HepG2 (cell line): ENCODE measurements at regions not wholly inside any gene's neighbourhood (a gene's known extent, or its start where the extent isn't known, plus 50 kb on each side); places are given as distances from the start of the nearest gene placed in this dataset.

Source experiments
- ATAC-seq: fragments of 200-7000 bp; cut with Tn5 transposase; 3 replicates; pipeline ENCODE4 v1.9.1; 2020; ENCODE audit warnings: mild to moderate bottlenecking, moderate library complexity
- BruUV-seq: library from RNA; stranded (reverse); fragments of 400-500 nt; replicated peaks from 2 replicates; lab custom pipeline; 2021; lab: Mats Ljungman, UMichigan
- CTCF ChIA-PET: fragments of 300-600 bp; formaldehyde crosslinking; extraction: SDS; loops from one replicate; lab custom pipeline; 2021; ENCODE audit warnings: low total read pairs, inconsistent platforms, low intra/inter-chr PET ratio; lab: Yijun Ruan, JAX
- POLR2A ChIA-PET: fragments of 350-600 bp; sonication (Branson Sonifier 250); formaldehyde crosslinking; loops from one replicate; lab custom pipeline; 2020; ENCODE audit warnings: antibody characterized with exemption, inconsistent platforms; lab: Yijun Ruan, JAX
- DNase-seq: peaks from one replicate; pipeline ENCODE4 v3.0.0-alpha.2; 2015; ENCODE audit warnings: low spot score
- FAIRE-seq: peaks from 3 replicates; lab custom pipeline; 2011; peaks lifted over from hg19 to GRCh38; lab: Jason Lieb, UNC
- H2AFZ ChIP-seq: one replicate; pipeline ENCODE4 v1.6.1; 2011; ENCODE audit warnings: low read length, inconsistent platforms
- H3K27ac ChIP-seq: fragments of 300-600 bp; 3 replicates; pipeline ENCODE4 v1.8.0; 2011; ENCODE audit warnings: mixed run types, mild to moderate bottlenecking, mixed read lengths, low read length, inconsistent platforms; ENCODE audit not compliant: insufficient read depth; ENCODE audit errors: extremely low read length
- H3K27me3 ChIP-seq, 2 experiments: fragments of 200-600 bp in 1 of 2; 2 replicates in 1 of 2; 3 replicates in 1 of 2; pipeline versions ENCODE4 v1.6.0 to v1.8.0; 2011; ENCODE audit warnings: low read length in 2 of 2, mild to moderate bottlenecking in 2 of 2, moderate library complexity in 2 of 2, inconsistent platforms in 1 of 2; ENCODE audit not compliant: insufficient read depth in 2 of 2, control insufficient read depth in 1 of 2
- H3K36me3 ChIP-seq, 2 experiments: fragments of 200-600 bp in 1 of 2; replicated peaks in 1 of 2; 2 replicates in 1 of 2; 3 replicates in 1 of 2; pipeline versions ENCODE4 v1.5.1 to v1.8.0; 2011; ENCODE audit warnings: low read length in 2 of 2, inconsistent platforms in 1 of 2; ENCODE audit not compliant: insufficient read depth in 2 of 2, control insufficient read depth in 1 of 2
- H3K4me1 ChIP-seq: 2 replicates; pipeline ENCODE4 v1.5.1; 2012; ENCODE audit warnings: low read length, inconsistent platforms; ENCODE audit not compliant: insufficient read depth
- H3K4me2 ChIP-seq: 2 replicates; pipeline ENCODE4 v1.6.0; 2011; ENCODE audit warnings: low read depth, low read length, inconsistent platforms
- H3K4me3 ChIP-seq, 3 experiments: fragments of 200-600 bp in 1 of 3; sonication (generic), shearing (Covaris generic) in 1 of 3; replicated peaks in 1 of 3; 2 replicates each; pipeline ENCODE4 v1.5.1; 2011 to 2016; ENCODE audit warnings: low read length in 3 of 3, inconsistent platforms in 2 of 3, low read depth in 2 of 3, mild to moderate bottlenecking in 2 of 3, control low read depth in 1 of 3, mixed read lengths in 1 of 3; ENCODE audit not compliant: insufficient read depth in 1 of 3
- H3K79me2 ChIP-seq: one replicate; pipeline ENCODE4 v1.6.1; 2011; ENCODE audit warnings: low read length, inconsistent platforms; ENCODE audit not compliant: insufficient read depth
- H3K9ac ChIP-seq: 2 replicates; pipeline ENCODE4 v1.6.0; 2011; ENCODE audit warnings: mild to moderate bottlenecking, low read depth, low read length, inconsistent platforms; ENCODE audit not compliant: insufficient read depth
- H3K9me3 ChIP-seq: 2 replicates; pipeline ENCODE4 v1.5.1; 2012; ENCODE audit warnings: mild to moderate bottlenecking, low read length
- H4K20me1 ChIP-seq: 2 replicates; pipeline ENCODE4 v1.6.0; 2011; ENCODE audit warnings: inconsistent platforms, mild to moderate bottlenecking, low read length, moderate library complexity; ENCODE audit not compliant: insufficient read depth
- DBP ChIP-seq: sonication (generic); formaldehyde crosslinking; IDR thresholded peaks from 2 replicates; pipeline ENCODE4 v1.4.0; 2020; ENCODE audit warnings: missing genetic modification reagents; ENCODE audit errors: not compliant biosample characterization
- DDIT3 ChIP-seq: sonication (generic); formaldehyde crosslinking; IDR thresholded peaks from 2 replicates; pipeline ENCODE4 v1.4.0; 2020; ENCODE audit warnings: mild to moderate bottlenecking, missing genetic modification reagents
- DRAP1 ChIP-seq: IDR thresholded peaks from 2 replicates; pipeline ENCODE4 v1.6.1; 2016; ENCODE audit warnings: missing genetic modification reagents, missing compliant biosample characterization
- TCF7 ChIP-seq: sonication (generic); IDR thresholded peaks from 2 replicates; pipeline ENCODE4 v1.6.1; 2016; ENCODE audit warnings: antibody characterized with exemption, low read depth
- ZBTB34 ChIP-seq: sonication (generic); formaldehyde crosslinking; IDR thresholded peaks from 2 replicates; pipeline ENCODE4 v1.8.0; 2022; ENCODE audit warnings: mild to moderate bottlenecking, missing genetic modification reagents
- WGBS: methylation state at CpG from one replicate; pipeline ENCODE4 v1.1.6; 2017; ENCODE audit warnings: low lambda C conversion rate; 5-methylcytosine and 5-hydroxymethylcytosine counted together
- in situ Hi-C: cut with HindIII; loops from 2 replicates; pipeline ENCODE4 v1.10.0; 2017; ENCODE audit warnings: low pct_unique_long_range_greater_than_20kb; ENCODE audit not compliant: extremely low pct_ligation_motif_present
- intact Hi-C: fragments of 100-400 bp; cut with micrococcal nuclease; formaldehyde crosslinking; loops from one replicate; pipeline ENCODE4 v1.10.0; 2022; ENCODE audit not compliant: unreplicated experiment

- TF ChIP-seq DRAP1 (CRISPR knock-in tag) (no peak), DDIT3 (CRISPR knock-in tag) (no peak)
Measured at GRCh38 chr15:98380721-98381120, 267.6 kb upstream of the IGF1R start (continued).

GRCh38 chr15:98381446-98381845, 266.9 kb upstream of the IGF1R start:
- BruUV-seq, result no TSS peak
- H3K79me2 ChIP-seq, result no peaks in the 10 kb centered on the region
- CTCF ChIA-PET, result no interaction called here
- no peak overlapping the region for H3K9ac ChIP-seq
- intact Hi-C loops (no loop called here), in situ Hi-C loops (no loop called here)
- H3K36me3 ChIP-seq, result no peaks in the 10 kb centered on the region
- ATAC-seq, result no peak
- FAIRE-seq, result no peak
- H3K4me1 ChIP-seq, result no peaks in the 10 kb centered on the region
- 22% methylated on average over 2 of the region's 2 CpGs for WGBS
- no peak overlapping the region for H2AFZ ChIP-seq
- no peaks in the 10 kb centered on the region for H4K20me1 ChIP-seq
- peaks cover 11% of the 10 kb centered on the region; the same call in 1 of the 2 replicates for H3K9me3 ChIP-seq
- POLR2A ChIA-PET, result no interaction called here
- peaks cover 2 to 15% of the 10 kb centered on the region in 2 experiments; a peak in 3 of 5 replicates for H3K27me3 ChIP-seq
- H3K4me2 ChIP-seq, result no peak overlapping the region
- H3K4me3 ChIP-seq, result no peak overlapping the region
- no peak for DNase-seq
- TF ChIP-seq TCF7 (no peak), DBP (no peak), ZBTB34 (no peak)
- no peak overlapping the region for H3K27ac ChIP-seq
